ENCODE measurements at regions not wholly inside any gene's neighbourhood (a gene's known extent, or its start where the extent isn't known, plus 50 kb on each side); places are given as distances from the start of the nearest gene placed in this dataset.
A peak's percentile ranks its signal among the peaks of the same experiment; 100 is the strongest.

DNA sequence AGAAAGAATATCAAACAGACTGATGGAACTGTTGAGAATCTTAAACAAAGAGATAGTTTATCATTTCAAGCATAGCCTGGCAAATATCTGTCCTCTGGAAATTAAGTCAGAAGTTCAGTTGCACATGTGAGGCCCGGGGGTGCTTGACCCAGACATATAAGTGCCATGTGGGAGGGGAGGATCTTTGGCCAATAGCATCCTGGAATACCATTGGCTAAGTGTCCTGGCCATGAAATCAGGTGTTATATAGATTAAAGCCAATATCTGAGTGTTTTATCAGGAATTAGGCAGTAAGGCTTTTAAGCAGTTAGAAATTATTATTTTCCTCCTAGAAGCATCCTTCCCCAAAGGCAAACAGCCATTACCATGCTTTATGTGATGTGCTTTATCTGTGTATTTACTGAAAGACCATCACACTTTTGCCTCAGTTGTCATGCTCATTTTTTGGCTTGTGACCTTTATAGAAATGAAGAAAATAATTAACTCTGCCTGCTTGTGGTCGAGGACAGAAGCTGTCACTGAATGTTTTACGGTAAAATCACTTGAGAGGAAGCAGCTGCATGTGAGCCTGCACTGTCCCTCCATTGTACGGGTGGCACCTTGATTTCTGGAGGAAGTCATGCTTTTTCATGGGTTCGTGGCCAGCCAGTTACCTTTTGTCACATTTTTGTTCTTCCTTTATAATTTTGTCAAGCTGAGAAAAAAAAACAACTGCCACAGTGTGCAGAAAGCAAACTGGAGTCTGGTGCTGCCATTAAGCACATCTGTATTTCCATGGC is 259.9 kb upstream of the FMN2 start:
- H3K36me3 Mint-ChIP-seq = no peaks in the 10 kb centered on the region
- H3K4me1 Mint-ChIP-seq = no peaks in the 10 kb centered on the region
- H3K9me3 Mint-ChIP-seq = peaks cover 0 to 4% (median 0%) of the 10 kb centered on the region in 7 donors
- DNase-seq = no peak
- H3K4me3 Mint-ChIP-seq = no peak overlapping the region
- no peak for ATAC-seq (ENCODE audit: low read depth in 2 of 2)
- H3K27me3 Mint-ChIP-seq = no peaks in the 10 kb centered on the region
- peak overlapping the region in 1 of 6 donors; percentile 41 for H3K27ac Mint-ChIP-seq

DNA sequence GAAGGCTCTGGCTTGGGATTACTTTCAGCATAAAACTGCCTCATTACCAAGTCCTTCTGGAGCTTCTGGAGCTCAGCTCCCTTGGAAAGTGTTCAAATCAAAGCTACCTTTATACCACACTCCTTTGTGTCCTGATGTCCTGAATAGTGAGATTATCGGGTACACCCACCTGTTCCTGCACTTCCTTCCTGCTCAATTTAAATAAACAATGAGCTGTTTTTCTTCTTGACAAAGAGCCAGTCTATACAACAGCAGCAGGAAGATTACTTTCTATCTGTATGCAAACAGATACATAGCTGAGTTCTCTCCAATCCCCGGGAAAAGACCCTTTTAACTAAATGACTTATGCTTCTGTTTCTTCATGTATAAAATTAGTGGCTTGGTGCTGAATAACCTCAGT is 258.0 kb upstream of the FMN2 start:
- Mint-ChIP-seq H3K27me3 (no peaks in the 10 kb centered on the region), H3K27ac (no peak overlapping the region), H3K4me3 (no peak overlapping the region), H3K36me3 (no peaks in the 10 kb centered on the region), H3K9me3 (peaks cover 0 to 4% (median 0%) of the 10 kb centered on the region in 7 donors), H3K4me1 (no peaks in the 10 kb centered on the region)
- no peak for ATAC-seq (ENCODE audit: low read depth in 2 of 2)
- no peak for DNase-seq

DNA sequence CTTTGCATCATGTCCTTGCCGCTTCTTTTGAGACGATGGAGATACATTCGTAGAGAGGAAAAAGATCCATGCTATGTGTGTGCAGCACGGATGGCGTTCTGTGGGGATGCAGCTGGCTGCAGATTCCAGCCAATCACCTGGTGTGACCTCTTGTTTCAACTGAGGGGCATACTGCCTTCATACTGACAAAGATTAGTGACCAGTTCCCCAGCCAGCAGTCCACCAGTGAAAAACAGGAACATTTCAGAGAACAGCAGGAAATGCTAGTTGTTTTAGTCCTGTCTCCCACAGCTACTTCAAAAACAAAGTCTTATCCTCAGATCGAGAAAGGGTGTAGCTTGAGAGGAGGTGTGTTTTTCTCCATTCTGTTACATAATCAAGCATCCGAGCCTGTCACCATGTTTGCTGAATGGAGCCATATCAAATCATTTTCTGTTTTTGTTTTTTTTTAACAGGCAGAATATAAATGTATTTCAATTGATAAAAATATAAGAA is 255.7 kb upstream of the FMN2 start:
- no peaks in the 10 kb centered on the region for H3K4me1 Mint-ChIP-seq
- DNase-seq (no peak), ATAC-seq (ENCODE audit: low read depth in 2 of 2) (no peak)
- no peaks in the 10 kb centered on the region for H3K36me3 Mint-ChIP-seq
- peaks cover 0 to 4% (median 0%) of the 10 kb centered on the region in 7 donors for H3K9me3 Mint-ChIP-seq
- no peaks in the 10 kb centered on the region for H3K27me3 Mint-ChIP-seq
- no peak overlapping the region for H3K4me3 Mint-ChIP-seq
- H3K27ac Mint-ChIP-seq = no peak overlapping the region

DNA sequence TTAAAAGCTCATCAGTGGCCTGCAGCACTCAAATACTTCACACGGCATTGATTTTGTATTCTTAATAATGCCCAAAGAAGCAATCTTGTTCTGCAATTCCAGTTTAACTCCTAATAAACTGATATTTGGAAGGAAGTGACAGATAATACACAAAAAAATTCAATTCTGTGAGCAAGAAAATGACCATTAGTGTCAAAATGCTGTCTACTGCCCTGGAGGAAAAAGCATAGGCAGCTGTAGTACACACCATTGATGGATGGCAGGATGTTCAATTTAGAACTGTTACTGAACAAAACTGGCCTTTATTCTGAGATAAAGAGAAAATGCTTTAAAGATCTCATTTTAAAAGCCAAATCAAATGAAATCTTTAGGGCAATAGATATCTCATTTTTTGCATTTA is 251.3 kb upstream of the FMN2 start:
- Mint-ChIP-seq H3K27me3 (no peaks in the 10 kb centered on the region), H3K9me3 (no peaks in the 10 kb centered on the region), H3K27ac (no peak overlapping the region), H3K36me3 (no peaks in the 10 kb centered on the region), H3K4me1 (no peaks in the 10 kb centered on the region), H3K4me3 (no peak overlapping the region)
- ATAC-seq (ENCODE audit: low read depth in 2 of 2) (no peak), DNase-seq (no peak)

DNA sequence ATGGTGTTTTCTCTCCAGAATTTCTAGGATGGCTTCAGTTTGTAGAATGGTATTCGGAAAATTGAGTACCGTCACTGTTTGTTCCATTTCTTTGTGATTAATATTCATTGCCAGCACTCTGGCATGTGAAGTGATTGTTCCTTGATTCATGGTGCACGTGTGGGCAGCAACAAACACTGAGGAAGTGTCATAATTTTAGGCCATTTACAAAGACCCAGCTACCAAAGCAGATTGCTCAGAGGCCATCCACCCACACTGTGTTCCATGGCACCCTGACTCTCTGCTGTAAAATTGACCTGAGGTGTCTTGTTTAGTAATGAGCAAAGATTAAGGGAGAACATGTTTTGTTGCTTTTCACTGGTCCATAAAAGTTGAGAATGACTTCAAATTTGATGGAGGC is 250.9 kb upstream of the FMN2 start:
- Mint-ChIP-seq H3K4me1 (no peaks in the 10 kb centered on the region), H3K27me3 (no peaks in the 10 kb centered on the region), H3K27ac (no peak overlapping the region), H3K4me3 (no peak overlapping the region), H3K9me3 (no peaks in the 10 kb centered on the region), H3K36me3 (no peaks in the 10 kb centered on the region)
- no peak for ATAC-seq (ENCODE audit: low read depth in 2 of 2)
- no peak for DNase-seq

DNA sequence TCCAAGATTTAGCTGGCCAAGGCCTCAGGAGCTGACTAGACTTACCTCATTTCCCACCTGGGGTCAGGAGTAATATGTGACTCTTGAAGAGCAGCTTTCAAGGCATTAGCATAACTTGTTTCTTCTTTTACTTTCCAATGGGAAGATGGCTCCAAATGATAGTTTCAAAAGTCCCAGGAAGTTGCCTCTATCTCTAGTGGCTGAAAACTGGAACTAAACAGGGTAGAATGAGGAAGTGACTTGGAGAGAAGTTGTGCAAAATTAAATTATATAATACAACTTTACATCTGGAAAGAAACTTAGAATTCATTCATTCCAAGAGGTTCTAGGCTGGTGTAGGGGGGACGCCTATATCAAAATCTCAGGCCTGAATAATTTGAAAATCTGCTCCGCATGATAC is 250.1 kb upstream of the FMN2 start:
- DNase-seq (no peak), ATAC-seq (ENCODE audit: low read depth in 2 of 2) (no peak)
- H3K36me3 Mint-ChIP-seq = no peaks in the 10 kb centered on the region
- no peaks in the 10 kb centered on the region for H3K4me1 Mint-ChIP-seq
- no peaks in the 10 kb centered on the region for H3K9me3 Mint-ChIP-seq
- no peak overlapping the region for H3K4me3 Mint-ChIP-seq
- no peak overlapping the region for H3K27ac Mint-ChIP-seq
- no peaks in the 10 kb centered on the region for H3K27me3 Mint-ChIP-seq

DNA sequence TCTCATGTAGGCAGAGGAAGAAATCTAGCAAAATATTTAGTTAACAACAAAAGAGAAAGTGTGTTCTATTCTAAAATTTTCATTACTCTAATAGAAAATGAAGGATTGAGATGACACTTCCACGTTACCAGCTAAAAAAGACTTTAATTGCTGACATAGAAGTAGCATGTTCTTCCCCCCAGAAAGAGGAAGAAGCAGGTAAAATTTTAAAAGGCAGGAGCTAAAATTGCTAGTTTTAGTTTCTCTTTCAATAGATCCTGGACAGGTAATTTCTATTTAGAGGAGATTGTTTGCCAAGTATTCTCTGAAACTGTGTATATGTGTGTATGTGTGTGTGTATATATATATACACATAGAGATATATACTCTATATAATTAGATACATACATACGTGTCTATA is 248.1 kb upstream of the FMN2 start:
- Mint-ChIP-seq H3K4me1 (no peaks in the 10 kb centered on the region), H3K27ac (no peak overlapping the region), H3K36me3 (no peaks in the 10 kb centered on the region), H3K4me3 (no peak overlapping the region), H3K27me3 (no peaks in the 10 kb centered on the region), H3K9me3 (no peaks in the 10 kb centered on the region)
- no peak for DNase-seq
- ATAC-seq (ENCODE audit: low read depth in 2 of 2) = no peak

DNA sequence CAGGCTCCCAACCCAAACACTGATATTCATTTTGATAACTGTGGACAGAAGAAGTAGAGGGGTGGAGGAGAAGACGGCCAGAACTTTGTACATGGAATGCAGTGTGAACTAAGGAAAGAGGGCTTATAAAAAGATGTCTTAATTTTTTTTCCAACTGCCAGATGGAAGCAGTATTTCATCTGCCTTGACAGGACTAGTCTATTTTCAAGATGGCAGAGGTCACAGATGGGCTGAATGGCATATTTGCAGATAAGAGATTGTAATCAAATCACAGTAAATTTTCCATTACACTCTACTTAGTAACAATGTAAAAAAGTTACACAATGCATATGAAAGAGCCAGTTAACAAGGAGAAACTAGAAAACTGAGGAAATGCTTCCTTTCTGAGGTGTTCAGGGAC is 246.8 kb upstream of the FMN2 start:
- no peaks in the 10 kb centered on the region for H3K4me1 Mint-ChIP-seq
- ATAC-seq (ENCODE audit: low read depth in 2 of 2) (no peak), DNase-seq (no peak)
- H3K9me3 Mint-ChIP-seq = no peaks in the 10 kb centered on the region
- H3K4me3 Mint-ChIP-seq = no peak overlapping the region
- H3K36me3 Mint-ChIP-seq = no peaks in the 10 kb centered on the region
- no peaks in the 10 kb centered on the region for H3K27me3 Mint-ChIP-seq
- peak overlapping the region in 1 of 6 donors; percentile 73 for H3K27ac Mint-ChIP-seq

DNA sequence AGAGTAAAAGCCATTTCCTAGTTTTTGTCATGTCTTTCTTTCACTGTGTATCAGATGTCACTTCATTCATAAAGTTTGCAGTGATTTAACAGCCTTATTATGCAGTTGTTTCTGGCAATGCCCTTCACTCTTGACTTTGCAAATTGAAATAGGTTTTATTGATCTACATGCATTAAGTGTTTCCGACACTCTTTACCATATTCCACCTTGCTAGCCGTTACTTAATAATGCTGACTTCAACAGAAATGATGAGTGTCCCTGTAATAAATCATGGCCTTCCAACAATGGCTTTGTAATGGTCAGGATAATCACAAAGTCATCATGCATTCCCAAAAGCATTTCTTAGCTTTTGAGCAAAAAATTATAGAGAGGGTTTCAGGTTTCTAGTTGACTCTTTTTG is 236.8 kb upstream of the FMN2 start:
- Mint-ChIP-seq H3K27me3 (no peaks in the 10 kb centered on the region), H3K36me3 (no peaks in the 10 kb centered on the region), H3K27ac (no peak overlapping the region), H3K4me3 (no peak overlapping the region), H3K9me3 (peaks cover 0 to 12% (median 6%) of the 10 kb centered on the region in 7 donors), H3K4me1 (no peaks in the 10 kb centered on the region)
- ATAC-seq (ENCODE audit: low read depth in 2 of 2) (no peak), DNase-seq (no peak)

DNA sequence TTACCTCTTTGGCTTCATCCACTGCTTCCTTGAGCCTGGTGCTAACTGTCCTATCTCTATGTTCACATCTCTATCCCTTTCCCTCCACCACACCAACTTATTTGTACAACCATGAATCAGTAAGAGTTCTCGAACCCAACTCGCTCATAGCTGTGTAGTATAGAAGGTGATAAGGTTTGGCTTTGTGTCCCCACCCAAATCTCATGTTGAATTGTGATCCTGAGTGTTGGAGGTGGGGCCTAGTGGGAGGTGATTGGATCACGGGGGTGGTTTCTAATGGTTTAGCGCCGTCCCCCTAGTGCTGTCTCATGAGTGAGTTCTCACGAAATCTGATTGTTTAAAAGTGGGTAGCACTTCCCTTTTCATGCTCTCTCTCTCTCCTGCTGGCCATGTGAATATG is 235.6 kb upstream of the FMN2 start:
- Mint-ChIP-seq H3K9me3 (peaks cover 0 to 12% (median 6%) of the 10 kb centered on the region in 7 donors), H3K27ac (no peak overlapping the region), H3K4me1 (no peaks in the 10 kb centered on the region), H3K36me3 (no peaks in the 10 kb centered on the region), H3K27me3 (peaks cover 0 to under 1% (median 0%) of the 10 kb centered on the region in 3 donors), H3K4me3 (no peak overlapping the region)
- no peak for ATAC-seq (ENCODE audit: low read depth in 2 of 2)
- DNase-seq = no peak

DNA sequence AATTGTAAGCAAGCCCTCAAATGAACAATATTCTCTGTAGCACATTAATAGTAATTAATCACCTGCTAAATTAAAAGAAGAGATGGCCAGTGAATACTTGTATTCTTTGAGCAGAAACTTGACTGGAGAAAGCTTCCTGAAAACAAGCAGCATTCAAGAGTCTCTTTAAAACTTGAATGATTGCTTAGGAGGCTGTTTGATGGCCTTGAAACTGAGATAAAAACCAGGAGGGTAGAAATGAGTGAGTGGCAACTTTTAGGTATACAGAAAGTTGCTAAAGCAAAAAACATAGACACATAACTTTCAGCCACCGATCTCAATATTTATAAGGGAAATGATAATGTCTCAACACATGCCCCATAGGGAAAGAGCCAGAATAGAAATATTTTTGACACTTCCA is 234.8 kb upstream of the FMN2 start:
- H3K4me3 Mint-ChIP-seq = no peak overlapping the region
- peaks cover 0 to 4% (median 0%) of the 10 kb centered on the region in 3 donors for H3K27me3 Mint-ChIP-seq
- ATAC-seq (ENCODE audit: low read depth in 2 of 2) (no peak), DNase-seq (no peak)
- no peaks in the 10 kb centered on the region for H3K4me1 Mint-ChIP-seq
- H3K9me3 Mint-ChIP-seq = peaks cover 0 to 12% (median 6%) of the 10 kb centered on the region in 7 donors
- H3K36me3 Mint-ChIP-seq = no peaks in the 10 kb centered on the region
- no peak overlapping the region for H3K27ac Mint-ChIP-seq

DNA sequence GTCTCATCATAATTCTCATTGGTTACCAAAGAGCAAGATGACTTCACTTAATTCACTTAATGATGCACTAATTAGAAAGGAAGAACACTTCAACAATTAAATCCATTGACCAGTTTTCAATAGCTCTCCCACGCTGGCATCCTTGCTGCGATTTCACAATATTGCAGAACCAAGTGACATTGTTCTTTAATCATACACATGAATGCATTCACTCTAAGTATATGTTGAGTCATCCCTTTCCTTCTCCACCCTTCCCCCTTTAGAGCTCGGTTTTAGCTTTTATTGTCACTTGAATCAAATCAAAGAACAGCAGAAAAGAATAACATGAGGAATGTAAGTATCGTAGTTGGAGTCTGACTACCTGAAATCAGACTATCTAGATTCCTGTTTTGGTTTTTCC is 233.6 kb upstream of the FMN2 start:
- Mint-ChIP-seq H3K9me3 (peaks cover 0 to 12% (median 6%) of the 10 kb centered on the region in 7 donors), H3K27me3 (peaks cover 0 to 4% (median 0%) of the 10 kb centered on the region in 3 donors), H3K36me3 (no peaks in the 10 kb centered on the region), H3K4me1 (no peaks in the 10 kb centered on the region), H3K27ac (no peak overlapping the region), H3K4me3 (no peak overlapping the region)
- DNase-seq (no peak), ATAC-seq (ENCODE audit: low read depth in 2 of 2) (no peak)

DNA sequence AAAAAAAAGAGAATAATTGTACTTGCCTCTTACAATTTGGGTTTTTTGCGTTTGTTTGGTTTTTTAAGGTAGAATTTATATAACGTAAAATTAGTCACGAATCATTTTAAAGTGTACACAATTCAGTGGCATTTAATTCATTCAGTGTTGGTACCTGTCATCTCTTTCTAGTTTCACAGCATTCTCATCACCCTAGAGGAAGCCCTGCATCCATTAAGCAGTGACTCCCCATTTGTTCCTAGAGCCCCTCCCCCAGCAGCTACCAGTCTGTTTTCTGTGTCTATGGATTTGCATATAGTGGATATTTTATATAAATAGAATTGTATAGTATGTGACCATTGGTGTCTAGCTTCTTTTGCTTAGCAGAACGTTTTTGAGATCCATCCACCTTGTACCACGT is 233.2 kb upstream of the FMN2 start:
- Mint-ChIP-seq H3K4me3 (no peak overlapping the region), H3K9me3 (peaks cover 0 to 14% (median 8%) of the 10 kb centered on the region in 7 donors)

DNA sequence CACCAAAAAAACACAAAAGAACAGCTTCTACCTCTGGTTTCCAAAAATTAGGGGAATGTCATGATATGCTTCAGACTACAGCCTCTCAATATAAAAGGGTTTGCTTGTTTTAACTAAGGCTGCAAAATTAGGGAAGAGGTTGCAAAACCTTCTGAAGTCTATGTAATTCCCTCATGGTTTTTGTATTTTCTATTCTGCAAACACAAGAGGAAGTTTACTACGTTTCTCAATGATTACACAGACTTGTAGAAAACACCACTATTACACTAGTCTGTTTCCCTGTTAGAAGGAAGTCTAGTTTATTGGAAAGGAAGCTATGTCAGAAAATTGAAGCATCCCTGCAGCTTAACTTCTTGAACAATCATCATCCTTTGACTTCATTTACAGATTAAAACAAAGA is 229.7 kb upstream of the FMN2 start:
- peaks cover 0 to 5% (median 0%) of the 10 kb centered on the region in 7 donors for H3K9me3 Mint-ChIP-seq
- DNase-seq (no peak), ATAC-seq (ENCODE audit: low read depth in 2 of 2) (no peak)
- H3K4me3 Mint-ChIP-seq = no peak overlapping the region
- H3K27ac Mint-ChIP-seq = no peak overlapping the region
- peaks cover 0 to 4% (median 0%) of the 10 kb centered on the region in 3 donors for H3K27me3 Mint-ChIP-seq
- H3K36me3 Mint-ChIP-seq = no peaks in the 10 kb centered on the region
- H3K4me1 Mint-ChIP-seq = no peaks in the 10 kb centered on the region

More for the DNA sequence above, 233.2 kb upstream of the FMN2 start:
- no peak for ATAC-seq (ENCODE audit: low read depth in 2 of 2)
- no peak overlapping the region for H3K27ac Mint-ChIP-seq
- no peak for DNase-seq
- H3K4me1 Mint-ChIP-seq = no peaks in the 10 kb centered on the region
- no peaks in the 10 kb centered on the region for H3K36me3 Mint-ChIP-seq
- peaks cover 0 to 4% (median 0%) of the 10 kb centered on the region in 3 donors for H3K27me3 Mint-ChIP-seq

Measured in naive B cell (primary cell).